Stomach (tissue), 4 donors: ENCODE measurements at regions not wholly inside any gene's neighbourhood (a gene's known extent, or its start where the extent isn't known, plus 50 kb on each side); places are given as distances from the start of the nearest gene placed in this dataset.

Experiments
- POLR2A ChIP-seq, 4 donors: fragments of 450-650 bp; IDR thresholded peaks; one replicate each; pipeline ENCODE4 v1.6.1; 2016; ENCODE audit warnings: antibody characterized with exemption in 4 of 4, control low read depth in 2 of 4, mild to moderate bottlenecking in 1 of 4, moderate library complexity in 1 of 4
- POLR2AphosphoS5 ChIP-seq, 3 donors: sonication (generic); formaldehyde crosslinking; IDR thresholded peaks; one replicate each; pipeline ENCODE4 v1.6.1; 2016; ENCODE audit warnings: antibody characterized with exemption in 3 of 3

DNA sequence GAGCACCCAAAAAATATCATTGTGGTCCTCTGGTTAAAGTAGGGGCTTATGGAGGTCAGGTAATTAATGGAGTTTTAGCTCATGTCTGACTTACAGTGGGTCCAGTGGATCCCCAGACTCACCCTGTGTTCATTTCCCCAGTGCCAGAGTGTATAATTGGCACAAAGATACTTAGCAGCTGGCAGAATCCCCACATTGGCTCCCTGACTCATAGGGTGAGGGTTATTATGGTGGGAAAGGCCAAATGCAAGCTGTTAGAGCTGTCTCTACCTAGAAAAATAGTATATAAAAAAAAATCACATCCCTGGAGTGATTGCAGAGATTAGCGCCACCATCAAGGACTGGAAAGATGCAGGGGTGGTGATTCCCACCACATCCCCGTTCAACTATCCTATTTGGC lies 1067.6 kb upstream of the ACVR2A start:
- TF ChIP-seq POLR2A (IDR thresholded peaks at IDR 0.05) (no peak), POLR2AphosphoS5 (IDR thresholded peaks at IDR 0.05) (no peak)
